Gastroesophageal sphincter (tissue), 3 donors: ENCODE measurements at regions not wholly inside any gene's neighbourhood (a gene's known extent, or its start where the extent isn't known, plus 50 kb on each side); places are given as distances from the start of the nearest gene placed in this dataset.

ENCODE experiments used
- CTCF ChIP-seq, 4 experiments: fragments of 200-600 bp in 2 of 4; fragments of 450-650 bp in 2 of 4; sonication (generic) in 1 of 4; IDR thresholded peaks; one replicate each; pipeline ENCODE4 v1.5.1; 2017 to 2019; ENCODE audit warnings: antibody characterized with exemption in 4 of 4, mild to moderate bottlenecking in 2 of 4, moderate library complexity in 2 of 4
- EP300 ChIP-seq: sonication (generic); formaldehyde crosslinking; IDR thresholded peaks from one replicate; pipeline ENCODE4 v1.6.1; 2017; ENCODE audit warnings: antibody characterized with exemption, mild to moderate bottlenecking
- POLR2AphosphoS5 ChIP-seq: sonication (generic); formaldehyde crosslinking; IDR thresholded peaks from one replicate; pipeline ENCODE4 v1.6.1; 2017; ENCODE audit warnings: antibody characterized with exemption

GRCh38 chr18:70636991-70637390 lies 348.1 kb downstream of the SOCS6 start:
- TF ChIP-seq CTCF (IDR thresholded peaks at IDR 0.05) (no peak), EP300 (no peak), POLR2AphosphoS5 (no peak)
